SKM-1 (cell line): ENCODE measurements at regions not wholly inside any gene's neighbourhood (a gene's known extent, or its start where the extent isn't known, plus 50 kb on each side); places are given as distances from the start of the nearest gene placed in this dataset.
"Not testable (repeated sequence)": the region's sequence is repeated elsewhere in the genome, so short reads cannot be mapped to it uniquely, and the experiment has no call there.

Experiments
- DNase-seq: peaks from one replicate; lab custom pipeline; 2025; ENCODE audit not compliant: unreplicated experiment; lab: John Stamatoyannopoulos, UW

DNA sequence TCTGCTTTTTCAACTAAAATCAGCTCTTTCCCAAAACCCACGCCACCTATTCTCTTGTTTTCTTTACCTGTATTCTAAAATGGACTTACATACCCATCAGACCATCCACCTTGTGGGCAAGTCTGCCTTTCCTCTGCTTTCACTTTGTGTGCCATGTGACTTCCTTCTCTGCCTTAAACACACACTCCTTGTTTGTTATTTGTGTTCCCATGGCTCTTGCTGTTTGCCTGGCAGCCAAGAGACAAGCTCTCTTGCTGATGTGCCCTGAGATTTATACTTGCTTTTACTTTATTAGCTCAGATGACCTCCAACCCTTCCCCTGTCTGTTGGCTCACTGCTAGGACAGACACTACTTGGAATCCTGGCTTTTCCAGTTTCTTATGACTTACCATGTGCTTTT is 309.7 kb upstream of the LRRTM4 start:
- DNase-seq, result no peak

DNA sequence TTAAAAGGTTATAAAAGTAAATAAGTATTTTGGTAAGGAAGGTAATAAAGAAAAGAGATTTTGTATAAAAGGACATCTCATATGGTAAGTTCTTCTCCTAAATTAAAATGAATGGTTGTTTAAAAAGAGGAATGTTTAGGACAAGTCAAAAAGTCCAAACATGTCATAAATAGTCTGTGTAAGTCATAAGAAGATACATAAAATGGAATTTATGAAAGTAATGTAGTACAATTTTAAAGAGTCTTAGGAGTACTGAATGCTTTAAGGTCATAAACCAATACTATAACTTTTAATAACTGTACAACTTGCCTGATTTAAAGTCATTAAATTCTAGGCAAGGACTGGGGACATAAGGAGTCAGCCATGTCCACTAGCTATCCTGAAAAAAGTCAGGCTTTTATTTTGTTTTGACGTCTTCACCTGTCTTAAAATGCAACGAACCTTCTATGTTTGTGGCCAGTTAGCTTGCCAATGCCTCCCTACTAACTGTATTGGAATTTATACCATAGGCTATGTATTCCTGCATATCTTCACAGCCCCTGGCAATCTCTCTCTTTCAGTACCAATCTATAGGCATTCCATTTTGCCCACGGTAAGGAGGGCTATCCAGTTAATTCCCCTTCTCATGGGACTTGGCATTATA is 312.3 kb upstream of the LRRTM4 start:
- no peak for DNase-seq

DNA sequence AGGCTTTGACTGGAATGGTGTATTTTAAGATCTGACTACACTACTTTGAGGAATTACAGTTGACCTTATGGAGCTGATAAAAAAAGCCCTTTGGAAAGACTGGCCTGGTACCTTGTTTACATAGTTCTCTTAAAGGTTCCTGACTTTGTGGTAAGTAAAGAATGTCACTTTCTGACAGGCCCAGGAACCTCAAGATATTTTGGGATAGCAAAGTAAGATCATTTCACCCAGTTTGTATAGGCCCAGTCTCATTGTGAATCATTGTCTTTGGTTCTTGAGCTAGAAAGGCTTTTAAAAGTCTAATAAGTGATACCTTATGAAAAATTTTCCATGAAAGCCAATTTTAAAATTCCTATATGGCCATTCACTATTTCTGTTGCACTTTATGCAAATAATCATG is 316.3 kb upstream of the LRRTM4 start:
- DNase-seq, result no peak

- DNase-seq, result no peak
Observed at GRCh38 chr2:77839102-77839501, 316.9 kb upstream of the LRRTM4 start.

DNA sequence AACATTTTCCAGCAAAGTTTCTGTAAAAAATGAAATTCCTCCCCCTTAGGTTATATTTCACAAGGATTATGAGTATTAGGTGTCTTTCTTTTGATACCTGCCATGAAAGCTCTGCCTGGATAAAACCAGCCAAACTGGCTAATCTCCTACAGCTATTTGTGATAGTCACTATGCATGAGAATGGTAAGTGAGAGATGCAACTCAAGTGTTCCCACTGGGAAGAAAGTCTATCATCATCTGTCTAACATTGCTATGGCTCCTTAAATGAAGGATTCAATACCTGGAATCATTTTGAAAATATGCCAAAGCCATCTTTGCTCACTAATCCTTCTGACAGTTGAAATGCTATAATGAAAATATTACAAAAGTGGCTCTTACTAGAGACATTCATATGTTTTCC is 339.9 kb upstream of the LRRTM4 start:
- DNase-seq, result no peak

GRCh38 chr2:77864426-77864825 is 342.2 kb upstream of the LRRTM4 start:
- DNase-seq, result no peak

GRCh38 chr2:77866661-77867060 is 344.5 kb upstream of the LRRTM4 start:
- DNase-seq, result no peak

DNA sequence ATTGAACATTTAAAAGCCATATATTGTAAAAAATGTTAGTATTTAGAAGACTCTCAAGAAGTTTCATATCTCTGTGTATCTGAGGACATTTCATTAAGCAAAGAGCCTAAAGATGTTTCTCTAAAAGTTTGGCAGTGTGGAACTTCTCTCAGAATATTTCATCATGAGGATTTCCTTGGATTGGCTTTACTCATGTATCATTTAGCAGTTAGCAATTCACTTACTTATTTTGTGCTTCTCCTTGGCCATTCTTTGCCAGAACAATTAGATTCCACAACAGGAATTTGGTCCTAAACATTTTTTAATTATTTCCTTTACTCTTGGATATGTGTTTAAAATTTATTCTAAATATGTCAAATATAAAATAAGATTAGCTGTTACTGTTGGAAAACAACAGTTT is 345.0 kb upstream of the LRRTM4 start:
- no peak for DNase-seq

GRCh38 chr2:77873506-77873905 is 351.3 kb upstream of the LRRTM4 start:
- DNase-seq, result no peak

- DNase-seq, result not testable (repeated sequence)
Observed at GRCh38 chr2:77900211-77900610, 378.0 kb upstream of the LRRTM4 start.

GRCh38 chr2:77910136-77910535 is 388.0 kb upstream of the LRRTM4 start:
- no peak for DNase-seq

GRCh38 chr2:77920838-77921366 is 398.7 kb upstream of the LRRTM4 start:
- no peak for DNase-seq

DNA sequence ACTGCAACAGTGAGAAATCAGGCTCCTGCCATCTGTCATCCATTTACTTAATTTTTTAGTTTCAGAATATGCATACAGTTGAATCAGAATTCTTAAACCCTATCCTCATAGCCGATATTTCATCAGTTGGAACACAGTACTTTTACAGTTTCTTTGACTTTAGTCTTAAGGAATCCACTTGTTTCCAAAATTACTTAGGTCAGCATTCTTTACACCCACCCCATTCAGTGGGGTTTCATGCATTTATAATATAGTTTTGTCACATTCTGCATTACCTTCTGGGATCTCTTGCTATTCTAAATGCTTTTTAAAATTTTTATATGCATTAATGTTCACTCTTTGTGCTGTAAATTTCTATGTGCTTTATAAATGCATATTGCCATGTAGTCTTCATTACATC is 400.4 kb upstream of the LRRTM4 start:
- DNase-seq, result no peak

- no peak for DNase-seq
Observed at GRCh38 chr2:77937366-77937765, 415.2 kb upstream of the LRRTM4 start.

- no peak for DNase-seq
Observed at GRCh38 chr2:77938462-77938861, 416.3 kb upstream of the LRRTM4 start.

DNA sequence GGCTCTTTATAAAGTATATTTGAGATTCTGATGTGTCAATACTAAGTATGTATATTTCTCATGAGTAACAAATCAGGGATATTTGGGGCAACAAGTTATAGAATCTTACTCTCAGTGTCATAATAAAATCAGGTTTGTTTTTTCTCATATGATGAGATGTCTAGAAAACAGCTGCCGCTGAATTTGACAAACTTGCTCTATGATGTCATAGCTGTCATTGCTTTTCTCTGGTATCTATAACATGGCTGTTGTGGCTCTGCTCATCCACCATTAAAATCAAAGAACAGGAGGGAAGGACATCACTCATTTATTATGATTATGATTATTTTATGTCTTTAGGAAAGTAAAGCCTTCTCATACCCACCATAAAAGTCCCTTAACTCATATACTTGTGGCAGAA is 417.2 kb upstream of the LRRTM4 start:
- DNase-seq, result no peak

DNA sequence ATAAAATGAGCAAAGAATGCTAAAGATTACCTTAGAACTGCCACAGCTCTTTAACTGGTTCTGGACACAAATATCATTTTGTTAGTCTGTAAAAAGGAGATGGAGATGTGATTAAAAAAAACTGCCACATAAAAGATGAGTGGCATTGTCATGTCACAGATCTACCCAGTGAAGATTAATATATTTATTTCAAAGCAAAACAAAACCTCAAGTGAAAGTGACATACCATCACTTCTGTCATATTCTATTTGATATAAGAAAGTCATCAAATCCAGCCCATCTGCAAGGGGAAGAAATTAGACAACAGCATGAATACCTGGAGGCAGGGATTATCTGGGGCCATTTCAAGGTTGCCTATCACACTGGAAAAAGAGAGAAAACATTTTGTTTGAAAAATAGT is 417.6 kb upstream of the LRRTM4 start:
- no peak for DNase-seq

DNA sequence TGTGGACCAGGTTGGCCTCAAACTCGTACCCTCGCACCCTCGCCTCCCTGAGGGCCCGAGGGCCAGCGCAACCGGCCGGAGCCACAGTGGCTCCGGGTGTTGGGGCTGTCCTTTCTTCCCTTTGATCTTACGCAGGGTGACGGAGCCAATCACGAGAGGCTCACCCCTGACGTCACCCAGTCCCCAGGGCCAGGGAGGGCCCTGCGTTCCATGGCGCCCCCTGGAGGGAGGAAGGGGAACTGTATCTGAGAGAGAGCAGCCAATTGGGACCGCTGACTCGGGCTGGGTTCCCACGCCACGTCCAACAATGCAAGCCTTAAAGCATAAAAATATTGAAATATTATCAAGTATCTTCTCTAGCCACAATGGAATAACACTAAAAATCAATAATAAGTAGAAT is 432.8 kb upstream of the LRRTM4 start:
- no peak for DNase-seq

DNA sequence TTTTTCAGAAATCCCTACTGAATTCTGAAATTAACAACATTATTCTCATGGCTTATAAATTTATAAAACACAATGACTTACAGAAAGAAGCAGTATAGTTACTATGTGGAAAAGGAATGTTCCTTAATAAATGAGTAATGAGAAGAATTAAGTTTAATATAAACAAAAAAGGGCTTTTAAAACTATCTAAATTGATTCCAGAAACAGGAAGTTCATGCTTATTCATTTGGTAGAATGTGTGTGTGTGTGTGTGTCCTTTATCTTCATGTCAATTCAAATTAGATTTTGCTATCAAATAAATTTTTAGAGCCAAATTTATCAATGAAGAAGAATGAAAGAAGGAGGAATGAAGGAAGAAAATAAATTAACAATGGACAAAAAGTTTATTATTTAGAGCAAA is 440.8 kb upstream of the LRRTM4 start:
- DNase-seq, result no peak

DNA sequence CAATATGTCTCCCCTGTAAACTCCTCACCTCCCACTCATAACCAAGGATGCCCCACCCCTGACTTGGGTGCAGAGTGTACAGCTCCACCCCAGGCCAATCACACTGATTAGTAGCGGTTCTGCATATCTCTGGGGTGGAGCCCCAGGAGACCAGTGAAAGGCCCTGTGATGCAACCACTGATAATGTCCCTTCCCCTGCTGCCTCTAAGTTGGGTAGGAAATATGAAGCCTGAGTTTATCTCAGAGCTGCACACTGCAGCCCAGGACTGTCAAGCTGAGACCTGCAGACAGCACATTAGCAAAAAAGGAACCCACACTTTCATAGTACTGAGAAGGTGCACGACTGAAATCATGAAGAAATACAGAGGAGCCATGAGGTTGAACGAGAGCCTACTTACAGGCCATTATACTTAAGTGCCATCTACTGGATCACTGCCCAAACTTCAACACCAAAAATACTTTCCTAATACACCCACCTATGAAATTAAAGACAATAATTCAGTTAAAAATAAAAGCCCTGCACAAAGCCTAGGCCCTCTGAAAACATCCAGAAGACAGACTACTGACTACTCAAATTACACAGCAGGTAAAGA is 455.4 kb upstream of the LRRTM4 start:
- no peak for DNase-seq

DNA sequence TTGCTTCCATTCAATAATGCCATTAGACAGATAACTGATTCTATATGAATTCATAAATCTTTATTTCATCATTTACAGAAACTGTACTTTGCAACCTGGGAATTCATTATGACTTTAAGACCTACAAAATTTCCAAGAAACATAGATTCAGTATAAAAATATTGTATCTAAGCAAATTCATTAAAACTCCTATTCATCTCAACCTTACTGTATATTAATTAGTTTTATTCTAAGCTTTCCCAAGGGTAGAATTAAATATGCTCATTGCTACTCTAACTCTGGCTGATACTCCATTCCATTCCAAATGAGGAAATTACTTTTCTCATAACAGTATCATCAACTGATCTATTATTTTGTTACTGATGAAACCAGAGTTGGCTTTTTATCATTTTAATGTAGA is 473.0 kb upstream of the LRRTM4 start:
- no peak for DNase-seq

DNA sequence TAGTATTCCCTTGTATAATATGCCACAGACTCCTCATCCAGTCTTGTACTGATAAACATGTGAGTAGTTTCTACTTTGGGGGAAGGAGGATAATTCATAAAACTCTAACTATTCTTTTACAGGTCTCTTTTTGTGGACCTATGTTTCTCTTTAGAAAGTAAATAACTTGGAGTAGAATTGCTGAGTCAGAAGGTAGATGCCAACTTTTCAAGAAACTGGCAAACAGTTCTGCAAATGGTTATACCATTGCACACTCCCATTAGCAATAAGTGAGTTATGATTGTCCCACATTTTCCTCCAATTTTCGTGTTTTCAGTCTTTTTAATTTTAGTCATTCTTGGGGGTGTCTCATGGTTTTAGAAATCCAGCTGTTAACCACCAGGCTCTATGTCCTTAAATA is 477.2 kb upstream of the LRRTM4 start:
- DNase-seq, result no peak

DNA sequence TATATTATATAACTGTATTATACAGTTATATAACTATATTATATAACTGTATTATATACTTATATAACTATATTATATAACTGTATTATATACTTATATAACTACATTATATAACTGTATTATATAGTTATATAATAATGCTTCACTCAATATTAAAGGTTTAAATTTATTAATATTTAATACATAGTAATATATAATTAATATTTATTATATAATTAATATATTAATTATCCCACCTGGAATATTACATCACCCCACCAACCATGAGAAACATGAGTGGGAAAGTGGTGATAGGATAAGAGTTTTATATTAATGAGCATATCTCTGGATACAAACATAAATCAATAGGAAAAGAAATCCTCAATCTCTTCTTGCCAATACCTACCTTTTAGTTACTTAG is 487.1 kb upstream of the LRRTM4 start:
- DNase-seq, result no peak
